Stimulated activated CD4-positive, alpha-beta T cell treated with anti-CD3 and anti-CD28 coated beads, Interleukin-1b, Interleukin-23, amount 100 ng/mL, for 4 hours (primary cell): ENCODE measurements at regions not wholly inside any gene's neighbourhood (a gene's known extent, or its start where the extent isn't known, plus 50 kb on each side); places are given as distances from the start of the nearest gene placed in this dataset.
"Not testable (repeated sequence)": the region's sequence is repeated elsewhere in the genome, so short reads cannot be mapped to it uniquely, and the experiment has no call there.

Experiments
- DNase-seq, 2 donors: peaks; one replicate each; pipeline ENCODE4 v3.0.0-alpha.2; 2020; ENCODE audit warnings: low read depth in 2 of 2

- no peak for DNase-seq
These were observed 228.2 kb downstream of the IGSF11 start for GRCh38 chr3:118806423-118806822.

- not testable (repeated sequence) for DNase-seq
These were observed 227.3 kb downstream of the IGSF11 start for GRCh38 chr3:118807349-118807748.

GRCh38 chr3:118808723-118809122, 225.9 kb downstream of the IGSF11 start:
- DNase-seq = no peak

- no peak for DNase-seq
These were observed 224.7 kb downstream of the IGSF11 start for GRCh38 chr3:118809696-118810498.

GRCh38 chr3:118810499-118811035, 224.1 kb downstream of the IGSF11 start:
- DNase-seq = no peak

GRCh38 chr3:118811236-118811732, 223.4 kb downstream of the IGSF11 start:
- no peak for DNase-seq

GRCh38 chr3:118813472-118813871, 221.2 kb downstream of the IGSF11 start:
- DNase-seq = no peak

GRCh38 chr3:118817748-118818165, 216.9 kb downstream of the IGSF11 start:
- DNase-seq = peak; percentile 3 to 6

GRCh38 chr3:118818386-118818785, 216.3 kb downstream of the IGSF11 start:
- no peak for DNase-seq

GRCh38 chr3:118823626-118824025, 211.0 kb downstream of the IGSF11 start:
- no peak for DNase-seq

GRCh38 chr3:118827446-118827845, 207.2 kb downstream of the IGSF11 start:
- DNase-seq = no peak

- DNase-seq = no peak
These were observed 206.3 kb downstream of the IGSF11 start for GRCh38 chr3:118828351-118828750.

- no peak for DNase-seq
These were observed 201.6 kb downstream of the IGSF11 start for GRCh38 chr3:118833075-118833474.

- DNase-seq = no peak
These were observed 195.8 kb downstream of the IGSF11 start for GRCh38 chr3:118838871-118839270.

- no peak for DNase-seq
These were observed 192.3 kb downstream of the IGSF11 start for GRCh38 chr3:118842147-118842863.

- DNase-seq = no peak
These were observed 188.5 kb downstream of the IGSF11 start for GRCh38 chr3:118846176-118846575.
